NCI-H1436 treated with DMSO at 0.1 percent for 48 hours (cell line): ENCODE measurements at regions not wholly inside any gene's neighbourhood (a gene's known extent, or its start where the extent isn't known, plus 50 kb on each side); places are given as distances from the start of the nearest gene placed in this dataset.

ENCODE experiments used
- DNase-seq: peaks from one replicate; lab custom pipeline; 2025; lab: John Stamatoyannopoulos, UW

DNA sequence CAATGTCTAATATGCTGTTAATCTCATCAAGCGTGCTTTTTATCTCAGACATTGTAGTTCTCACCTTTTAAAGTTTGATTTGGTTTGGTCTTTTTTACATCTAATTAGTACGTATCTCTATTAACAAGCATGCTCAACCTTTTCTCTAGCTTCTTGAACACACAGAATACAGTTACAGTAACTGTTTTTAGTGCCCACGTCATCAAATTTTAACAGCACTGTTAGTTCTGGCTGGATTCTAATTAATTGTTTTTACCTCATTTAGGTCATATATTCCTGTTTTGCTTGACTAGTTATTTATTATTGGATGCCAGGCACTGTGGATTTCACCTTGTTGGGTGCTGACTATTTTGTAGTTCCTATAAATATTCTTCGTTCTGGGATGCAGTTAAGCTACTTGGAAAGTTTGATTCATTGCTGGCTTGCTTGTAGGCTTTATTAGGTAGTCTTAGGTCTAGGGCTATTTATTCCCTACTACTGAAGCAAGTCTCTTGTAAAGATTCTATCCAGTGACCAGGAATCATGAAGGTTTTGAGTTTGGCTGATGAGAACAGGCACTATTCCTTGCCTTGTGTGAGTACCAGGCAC, 263.0 kb downstream of the ETAA1 start:
- DNase-seq, result no peak

DNA sequence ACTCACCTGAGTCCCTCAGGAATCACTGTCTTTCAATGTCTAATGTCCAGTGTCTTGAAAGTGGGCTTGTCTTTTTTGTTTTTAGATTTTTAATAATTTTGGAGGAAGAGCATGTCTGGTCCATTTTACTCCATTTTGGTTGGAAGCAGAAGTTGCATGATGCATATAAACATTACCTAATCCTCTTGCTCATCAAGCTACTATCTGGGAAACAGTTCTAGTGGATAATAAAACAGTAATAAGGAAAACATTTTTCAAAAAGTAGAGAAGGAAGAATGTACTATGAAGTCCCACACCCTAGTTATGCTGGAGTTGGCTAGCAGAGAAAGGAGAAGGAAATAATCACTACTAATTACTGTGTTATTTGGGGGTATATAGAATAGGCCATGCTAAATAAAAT, 263.7 kb downstream of the ETAA1 start:
- no peak for DNase-seq

DNA sequence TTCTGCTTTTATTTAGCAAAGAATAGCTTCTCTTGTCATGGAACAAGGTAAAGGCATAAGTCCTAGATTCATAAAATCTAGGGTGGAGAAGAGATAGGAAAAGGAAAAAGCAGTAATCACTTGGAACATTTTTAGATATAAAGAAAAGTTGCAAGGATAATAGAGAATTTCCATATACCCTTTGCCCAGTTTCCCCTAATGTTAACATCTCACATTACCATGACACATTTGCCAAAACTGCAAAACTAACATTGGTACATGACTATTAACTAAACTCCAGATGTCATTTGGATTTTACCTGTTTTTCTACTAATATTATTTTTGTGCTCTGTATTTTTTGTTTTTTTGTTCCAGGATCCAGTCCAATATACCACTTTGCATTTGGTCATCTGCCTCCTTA, 265.1 kb downstream of the ETAA1 start:
- no peak for DNase-seq

DNA sequence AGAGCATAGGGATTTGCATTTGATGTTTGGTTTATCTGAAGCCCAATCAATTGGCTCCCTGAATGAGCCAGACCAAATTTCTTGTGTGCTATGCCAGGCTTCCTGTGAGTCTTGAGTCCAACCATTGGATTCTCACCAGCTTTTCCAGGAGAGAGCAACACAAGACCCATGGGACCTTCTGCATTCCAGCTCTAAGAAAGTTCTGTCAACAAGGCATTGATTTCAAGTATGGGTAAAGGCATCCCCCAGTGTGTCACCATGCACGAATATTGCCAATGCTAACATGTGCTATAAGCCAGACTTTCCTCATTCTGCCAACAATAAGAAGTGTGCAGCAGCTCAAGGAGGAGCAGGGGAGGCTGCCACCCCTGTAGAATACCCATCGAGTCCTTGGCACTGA, 266.6 kb downstream of the ETAA1 start:
- no peak for DNase-seq

DNA sequence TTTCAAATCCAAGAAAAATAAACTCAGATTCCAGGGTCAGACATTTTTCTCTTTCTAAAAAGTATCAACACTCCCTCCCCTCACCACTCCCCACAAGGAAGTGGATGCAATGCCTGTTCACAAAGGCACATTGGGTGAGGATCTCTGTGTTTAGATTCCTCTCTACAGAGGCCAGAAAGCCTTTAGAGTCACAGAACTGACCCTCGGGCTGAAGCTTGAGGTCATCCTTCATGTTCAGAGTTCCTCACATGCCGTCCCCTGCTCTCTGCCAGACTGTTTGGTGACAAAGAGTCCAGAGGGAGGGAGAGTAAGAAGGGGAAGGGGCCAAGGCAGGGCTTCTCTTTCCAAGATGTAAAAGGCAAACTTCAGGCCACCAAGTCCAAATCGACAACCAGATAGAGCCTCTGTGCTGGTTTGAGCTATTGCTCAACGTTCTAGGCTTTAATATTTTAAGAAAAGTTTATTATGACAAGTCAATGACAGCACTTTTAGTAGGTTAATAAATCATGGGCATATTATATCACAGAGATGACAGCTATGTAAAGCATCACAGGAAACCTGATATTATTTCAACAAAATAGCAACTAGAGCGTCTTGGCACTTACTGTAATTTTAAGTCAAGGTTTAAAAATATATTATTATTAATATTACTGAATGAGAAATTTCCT, 269.4 kb downstream of the ETAA1 start:
- no peak for DNase-seq

DNA sequence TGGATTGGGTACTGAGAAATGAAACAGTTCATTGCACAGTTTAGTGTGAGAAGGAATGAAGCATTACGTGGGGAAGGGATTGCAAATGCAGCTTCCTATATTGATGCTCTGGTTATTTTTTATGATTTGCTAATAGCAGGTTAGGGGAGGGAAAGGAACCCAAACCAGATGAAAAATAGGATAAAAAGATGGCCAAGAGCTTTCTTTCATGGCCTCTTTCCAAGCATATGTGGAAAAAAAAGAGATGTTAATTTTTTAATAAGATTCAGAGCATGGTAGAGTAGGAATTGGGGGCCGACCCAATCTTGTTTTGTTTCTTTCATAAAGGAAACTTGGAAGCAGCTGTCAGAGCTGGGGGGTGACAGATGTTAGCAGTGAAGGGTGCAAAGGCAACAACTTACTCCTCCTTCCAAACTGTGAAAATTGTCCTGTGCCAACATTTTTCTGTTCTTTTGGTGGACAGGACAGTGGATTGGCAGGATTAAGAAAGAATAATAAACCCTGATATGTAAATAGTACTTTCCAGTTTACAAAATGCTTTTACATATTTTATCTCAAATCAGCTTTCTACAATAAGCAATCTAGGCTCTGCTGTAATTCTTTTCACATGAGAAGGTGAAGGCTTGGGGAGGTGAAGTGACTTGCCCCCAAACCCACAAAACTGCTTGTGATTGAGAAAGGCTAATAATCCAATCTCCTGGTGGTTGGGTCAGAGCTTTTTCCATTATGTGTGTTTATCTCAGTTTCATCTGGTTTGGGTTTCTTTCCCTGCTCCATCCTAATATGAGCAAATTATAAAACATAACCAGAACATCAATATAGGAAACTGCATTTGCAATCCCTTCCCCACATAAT, 270.1 kb downstream of the ETAA1 start:
- no peak for DNase-seq

DNA sequence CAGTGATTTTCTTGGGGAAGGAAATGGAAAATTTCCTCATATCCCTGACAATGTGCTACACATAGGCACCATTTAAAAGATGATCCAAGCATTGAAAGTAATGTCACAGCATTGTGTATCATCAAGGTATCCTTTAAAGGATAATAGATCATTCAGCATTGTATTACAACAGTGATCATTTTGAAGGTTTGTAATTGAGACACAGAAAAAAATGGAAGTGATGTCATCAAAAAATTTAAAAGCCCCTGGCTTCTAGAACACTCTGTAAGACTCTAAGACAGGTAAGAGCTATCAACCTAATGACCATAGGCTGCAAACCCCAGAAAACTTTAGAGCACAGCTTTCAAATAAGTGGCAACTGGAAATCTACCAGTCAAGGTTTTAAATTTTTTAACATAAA, 271.4 kb downstream of the ETAA1 start:
- DNase-seq, result no peak

DNA sequence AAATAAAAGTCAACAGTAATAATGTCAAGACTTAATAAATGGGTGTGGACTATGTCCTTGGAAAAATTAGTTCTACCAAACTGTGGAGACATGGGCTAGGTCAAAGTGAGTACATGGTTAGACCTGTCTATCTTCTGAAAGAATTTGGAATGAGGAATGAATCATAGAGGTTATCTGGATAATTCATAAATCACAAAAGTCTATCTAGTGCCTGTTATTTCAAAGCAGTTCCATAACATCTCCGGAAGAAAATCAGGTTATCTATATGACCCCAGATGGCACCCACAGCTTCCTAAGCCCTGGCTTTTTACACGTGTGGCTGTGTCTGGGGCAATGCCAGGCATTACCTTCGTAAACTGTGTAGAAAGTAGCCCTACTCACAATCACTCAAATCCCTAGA, 272.0 kb downstream of the ETAA1 start:
- no peak for DNase-seq

DNA sequence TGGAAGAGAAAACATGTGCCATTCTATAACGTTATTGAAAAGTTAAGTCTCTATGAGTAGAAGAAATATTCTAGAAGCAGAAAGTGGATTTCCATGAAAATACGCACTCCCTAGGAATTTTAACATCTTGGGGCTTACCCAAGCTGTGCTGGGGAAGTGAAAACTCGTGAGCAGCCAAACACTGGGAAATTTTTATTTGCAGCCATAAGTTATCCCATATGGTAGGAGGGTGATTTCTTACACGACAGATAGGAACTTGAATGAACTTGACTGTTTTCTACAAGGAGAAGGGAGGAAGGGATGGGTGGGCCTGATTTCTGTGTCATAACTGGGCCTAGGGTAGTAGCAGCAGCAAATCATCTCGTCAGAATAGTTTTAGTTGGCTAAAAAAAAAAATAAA, 272.6 kb downstream of the ETAA1 start:
- no peak for DNase-seq

DNA sequence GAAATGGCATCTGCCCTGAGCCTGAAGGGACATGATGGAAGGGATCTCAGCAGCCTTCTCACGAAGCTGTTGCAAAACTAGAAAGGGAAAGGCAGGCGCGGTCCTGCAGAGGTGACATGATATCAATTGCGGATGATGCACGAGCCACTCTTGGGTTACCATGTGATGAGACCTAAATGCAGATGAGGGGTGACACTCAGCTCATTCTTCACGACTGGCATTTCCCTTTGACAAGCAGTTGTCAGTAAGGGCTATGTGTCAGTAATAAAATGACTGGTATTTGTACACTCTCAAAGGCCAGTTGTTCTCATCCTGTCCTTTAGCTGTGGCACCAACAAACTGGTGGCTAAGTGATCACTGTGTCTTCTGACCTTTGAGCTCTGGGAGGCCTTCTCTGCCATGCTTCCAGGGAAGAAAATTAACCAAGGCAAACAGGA, 273.6 kb downstream of the ETAA1 start:
- DNase-seq, result no peak

DNA sequence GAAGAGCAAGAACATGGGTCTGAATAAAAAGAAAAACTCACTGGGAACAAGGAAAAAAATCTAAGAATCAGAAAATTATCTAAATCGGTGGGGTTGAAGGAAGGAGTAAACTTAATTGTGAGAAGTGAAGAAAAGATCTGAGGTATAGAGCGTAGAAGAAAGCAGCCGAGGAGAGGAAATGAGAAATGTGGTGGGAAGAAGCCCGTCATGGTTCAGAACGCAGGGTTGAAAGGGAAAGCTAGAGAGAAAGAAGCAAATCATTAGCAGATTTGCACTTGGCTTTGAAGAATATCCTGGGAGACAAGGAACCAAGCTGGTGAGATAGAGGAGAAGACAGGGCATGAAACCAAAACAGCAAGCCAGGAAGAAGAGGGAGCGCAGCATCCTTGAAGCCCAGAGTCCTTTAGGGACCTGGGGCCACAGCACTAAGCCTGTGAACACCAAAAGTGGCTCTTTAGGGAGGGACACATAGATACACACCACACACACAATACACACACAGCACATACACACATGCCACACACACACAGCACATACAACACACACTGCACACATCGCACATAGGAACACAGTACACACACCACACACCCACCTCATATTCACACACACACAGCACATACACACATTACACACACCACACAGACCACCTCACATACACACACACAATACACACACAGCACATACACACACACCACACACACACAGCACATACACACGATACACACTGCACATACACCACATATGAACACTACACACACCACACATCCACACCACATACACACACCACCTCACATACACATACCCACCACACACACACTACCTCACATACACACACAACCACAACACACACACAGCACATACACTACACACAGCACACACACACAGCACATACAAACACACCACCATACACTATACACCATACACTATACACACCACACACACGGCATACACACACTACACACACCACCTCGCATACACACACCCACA, 274.6 kb downstream of the ETAA1 start:
- no peak for DNase-seq

DNA sequence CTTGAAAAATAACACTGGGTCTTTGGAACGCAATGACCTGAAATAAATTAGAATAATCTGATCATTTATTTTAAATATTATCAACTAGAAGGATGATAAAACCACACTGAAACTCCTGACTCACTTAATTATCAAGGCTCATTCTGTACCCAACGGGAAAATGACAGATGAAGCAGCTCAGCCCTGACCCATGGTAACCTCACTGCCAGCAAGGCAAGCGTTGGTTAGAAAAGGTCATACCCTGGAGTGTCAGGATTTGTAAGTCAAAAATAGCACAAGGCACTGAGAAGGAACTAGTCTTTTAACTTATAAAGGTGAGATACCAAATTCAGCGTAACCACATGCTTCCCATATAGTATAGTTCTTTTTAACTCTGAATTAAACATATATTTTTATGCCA, 277.5 kb downstream of the ETAA1 start:
- DNase-seq, result no peak

DNA sequence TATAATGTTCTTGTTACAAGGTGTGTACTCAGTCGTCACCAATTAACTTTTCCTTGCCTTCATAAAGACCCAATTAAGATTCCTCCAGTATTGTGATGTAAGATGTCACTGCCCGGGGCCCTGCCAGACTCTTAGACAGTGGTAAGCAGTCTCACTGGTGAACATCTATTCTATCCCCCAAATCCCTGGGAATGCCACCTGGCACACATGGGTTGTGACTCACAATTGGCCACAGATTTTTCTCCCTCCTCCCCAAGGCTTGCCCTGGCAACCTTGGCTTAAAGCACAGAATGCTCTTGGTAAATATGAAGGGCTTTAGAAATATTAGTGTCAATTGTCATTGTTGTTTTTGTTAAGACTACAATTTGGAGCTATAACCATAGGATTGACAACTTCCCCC, 287.9 kb downstream of the ETAA1 start:
- no peak for DNase-seq

DNA sequence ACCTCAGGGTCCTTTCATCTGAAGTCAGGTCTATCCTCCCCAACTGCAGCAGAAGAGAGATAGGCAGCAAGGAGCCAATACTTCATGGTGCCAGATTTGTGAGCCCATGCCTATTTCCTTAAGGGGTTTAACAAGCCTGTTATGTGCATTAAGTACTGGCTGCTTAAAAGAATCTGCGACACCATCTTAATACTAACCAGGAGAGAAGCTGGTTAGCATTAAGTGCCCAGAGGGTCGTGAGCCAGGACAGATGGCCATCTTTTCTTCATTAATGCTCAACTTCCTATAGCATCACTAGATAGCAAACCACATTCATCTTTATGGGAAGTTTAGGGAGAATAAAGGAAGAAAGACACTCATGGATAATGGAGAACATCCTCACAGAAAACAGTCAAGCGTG, 289.1 kb downstream of the ETAA1 start:
- no peak for DNase-seq

DNA sequence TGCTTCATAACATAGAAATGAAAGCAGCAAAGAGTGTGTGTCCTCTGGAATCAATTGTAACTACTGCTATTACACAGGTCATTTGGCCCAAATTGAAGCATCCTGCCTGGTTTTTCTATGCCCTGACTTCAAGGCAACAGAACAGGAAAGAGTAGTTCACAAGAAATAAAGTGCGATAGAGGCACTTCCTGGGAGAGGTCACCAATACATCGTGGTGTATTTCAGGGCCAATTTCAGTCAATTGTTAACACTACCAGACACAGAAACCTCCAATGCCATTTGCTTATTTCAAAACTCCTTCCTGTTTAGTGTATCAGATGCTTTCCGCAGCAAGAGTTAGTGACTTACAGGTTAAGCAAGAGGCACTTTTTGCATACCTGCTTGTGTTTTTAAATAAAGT, 292.1 kb downstream of the ETAA1 start:
- no peak for DNase-seq

DNA sequence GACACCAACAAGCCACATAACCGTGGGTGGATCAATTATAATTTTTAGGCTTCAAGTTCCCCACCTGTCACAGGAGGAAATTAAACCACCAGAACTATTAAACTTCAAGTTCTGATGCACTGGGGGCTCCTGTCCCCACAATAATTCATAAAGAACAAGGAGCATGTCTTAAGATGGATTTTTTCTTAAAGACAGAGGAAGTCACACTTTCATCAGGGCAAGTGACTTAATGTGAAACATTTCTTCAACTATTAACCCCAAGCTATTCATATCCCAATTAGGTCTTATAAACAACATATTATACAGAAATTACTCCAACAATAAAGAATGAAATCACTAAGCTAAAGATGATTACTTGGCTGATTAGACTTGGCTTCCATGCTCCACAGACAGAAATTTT, 292.5 kb downstream of the ETAA1 start:
- DNase-seq, result no peak

DNA sequence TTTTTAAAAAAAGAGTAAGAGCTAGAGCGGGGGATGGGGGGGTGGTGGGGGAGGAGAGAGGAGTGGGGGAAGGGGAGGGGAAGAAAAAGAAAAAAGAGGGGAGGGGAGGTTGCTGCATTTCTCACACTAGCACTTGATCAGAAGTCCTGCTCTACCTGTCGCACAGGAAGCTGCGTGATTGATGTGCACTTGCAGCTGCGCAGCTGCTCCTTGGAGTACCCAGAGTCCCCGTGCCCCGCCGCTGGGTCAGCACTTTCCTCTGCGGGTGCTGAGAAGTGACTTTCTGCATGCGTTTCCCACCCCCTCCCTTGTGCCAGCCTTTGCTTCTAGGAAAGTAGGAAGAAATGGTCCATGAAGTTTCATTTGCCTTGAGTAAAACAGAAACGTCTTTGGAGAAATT, 297.3 kb downstream of the ETAA1 start:
- DNase-seq, result no peak

DNA sequence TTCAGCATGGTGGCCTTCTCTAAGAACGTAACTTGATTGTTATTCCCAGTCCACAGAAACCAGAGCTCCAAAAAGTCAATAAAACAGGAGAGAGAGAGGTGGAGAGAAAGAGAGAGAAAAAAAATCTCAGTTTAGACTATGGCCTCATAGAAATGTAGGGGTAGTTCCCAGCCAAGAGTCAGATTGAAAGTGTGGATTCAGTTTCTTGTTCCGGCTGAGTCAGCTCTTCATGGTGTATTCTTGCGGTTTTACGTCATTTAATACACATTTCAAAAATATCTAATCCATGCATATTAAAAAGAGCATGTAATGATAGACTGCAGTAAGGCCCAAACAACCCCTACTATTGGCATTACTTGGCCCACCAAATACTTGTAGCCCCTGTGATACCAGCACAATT, 303.9 kb downstream of the ETAA1 start:
- DNase-seq, result no peak

DNA sequence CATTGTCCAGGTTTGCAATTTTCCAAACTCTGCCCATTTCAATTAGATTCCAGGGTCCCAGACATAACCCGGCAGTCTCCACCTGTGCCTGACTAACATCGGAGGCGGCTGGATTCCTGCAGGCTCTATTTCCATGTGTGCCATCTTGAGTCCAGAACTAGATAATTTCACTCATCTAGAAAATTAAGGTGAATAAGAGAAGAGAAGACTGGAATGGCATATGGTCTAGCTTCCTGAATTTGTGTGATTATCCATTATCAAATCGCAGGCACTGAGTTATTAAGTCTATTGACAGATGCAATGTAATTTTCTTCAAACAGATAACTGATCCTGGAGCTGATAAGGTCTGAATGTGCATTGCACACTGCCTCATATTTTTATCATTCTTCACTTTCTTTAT, 305.2 kb downstream of the ETAA1 start:
- no peak for DNase-seq

DNA sequence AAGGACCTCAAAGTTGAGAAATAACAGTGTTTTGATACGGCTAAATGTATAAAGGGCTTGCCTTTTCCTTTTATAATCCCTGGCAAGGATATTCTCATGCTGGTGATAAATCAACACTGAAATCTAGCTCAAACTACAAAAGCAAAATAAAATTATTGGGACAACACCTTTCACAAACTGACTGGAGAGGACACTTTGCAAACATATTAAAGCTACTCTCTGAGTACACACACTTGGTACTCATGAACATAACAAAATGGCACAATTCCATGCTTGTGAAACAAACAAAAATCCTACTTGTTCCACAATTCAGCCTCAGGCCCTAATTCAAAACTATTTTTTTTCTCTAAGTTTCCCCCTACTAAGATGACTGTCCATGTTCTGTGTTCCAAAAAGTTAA, 305.8 kb downstream of the ETAA1 start:
- no peak for DNase-seq

DNA sequence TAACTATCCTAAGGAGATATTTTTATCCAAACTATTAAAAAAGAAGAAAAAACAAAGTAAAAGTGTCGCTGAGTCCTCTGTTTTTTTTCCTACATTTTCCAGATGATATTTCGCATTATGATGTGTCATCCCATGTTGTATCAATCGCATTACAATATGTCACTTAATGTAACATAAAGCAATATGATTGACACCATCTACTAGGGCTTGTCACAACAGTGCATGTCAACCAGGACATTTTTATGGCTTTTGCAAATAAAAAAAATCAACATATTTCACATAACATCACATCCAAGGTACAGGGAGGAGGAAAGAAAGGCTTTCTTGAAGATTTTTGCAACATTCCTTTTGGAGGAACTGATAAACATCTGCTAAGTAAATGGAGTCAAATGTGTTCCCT, 308.9 kb downstream of the ETAA1 start:
- DNase-seq, result no peak

DNA sequence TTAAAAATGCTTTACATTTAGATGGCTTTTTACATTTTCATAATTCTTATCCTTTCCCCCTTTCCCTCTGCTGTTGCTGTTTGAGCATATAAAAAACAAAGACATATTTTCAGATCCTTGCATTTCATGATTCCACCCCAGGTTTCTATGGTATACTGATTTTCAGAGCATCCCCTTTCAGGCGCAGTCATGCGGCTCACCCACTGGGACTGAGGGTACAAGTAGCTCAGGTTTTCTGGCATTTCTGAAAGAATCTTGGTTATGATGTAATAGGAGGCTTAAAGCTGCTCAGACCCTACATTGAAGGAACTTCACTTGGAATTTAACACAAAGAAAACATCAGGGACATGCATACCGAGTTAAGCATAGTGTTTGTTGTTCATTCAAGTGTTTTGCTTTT, 310.8 kb downstream of the ETAA1 start:
- DNase-seq, result no peak
